ENCODE measurements at regions not wholly inside any gene's neighbourhood (a gene's known extent, or its start where the extent isn't known, plus 50 kb on each side); places are given as distances from the start of the nearest gene placed in this dataset.

DNA sequence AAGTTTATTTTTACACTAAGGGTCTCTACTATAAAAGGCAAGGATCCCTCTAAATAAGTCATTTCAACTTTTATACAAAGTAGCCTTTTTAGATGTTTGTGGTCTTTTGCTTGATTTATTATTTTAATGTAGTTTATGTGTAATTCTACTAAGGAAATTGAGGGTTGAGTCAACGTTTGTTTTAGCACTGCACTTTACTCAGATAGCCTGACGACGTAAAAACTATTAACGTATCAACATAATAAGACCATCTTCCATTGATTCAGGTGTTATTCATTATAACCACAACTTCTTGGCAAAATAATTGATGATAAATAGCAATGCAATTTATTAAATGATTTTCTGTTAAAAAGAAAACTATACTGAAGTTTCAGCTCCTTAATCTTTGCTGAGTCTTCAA is 1103.6 kb upstream of the ACVR2A start:
- no peak overlapping the region for H3K27ac ChIP-seq
- TF ChIP-seq, protein P1, sequence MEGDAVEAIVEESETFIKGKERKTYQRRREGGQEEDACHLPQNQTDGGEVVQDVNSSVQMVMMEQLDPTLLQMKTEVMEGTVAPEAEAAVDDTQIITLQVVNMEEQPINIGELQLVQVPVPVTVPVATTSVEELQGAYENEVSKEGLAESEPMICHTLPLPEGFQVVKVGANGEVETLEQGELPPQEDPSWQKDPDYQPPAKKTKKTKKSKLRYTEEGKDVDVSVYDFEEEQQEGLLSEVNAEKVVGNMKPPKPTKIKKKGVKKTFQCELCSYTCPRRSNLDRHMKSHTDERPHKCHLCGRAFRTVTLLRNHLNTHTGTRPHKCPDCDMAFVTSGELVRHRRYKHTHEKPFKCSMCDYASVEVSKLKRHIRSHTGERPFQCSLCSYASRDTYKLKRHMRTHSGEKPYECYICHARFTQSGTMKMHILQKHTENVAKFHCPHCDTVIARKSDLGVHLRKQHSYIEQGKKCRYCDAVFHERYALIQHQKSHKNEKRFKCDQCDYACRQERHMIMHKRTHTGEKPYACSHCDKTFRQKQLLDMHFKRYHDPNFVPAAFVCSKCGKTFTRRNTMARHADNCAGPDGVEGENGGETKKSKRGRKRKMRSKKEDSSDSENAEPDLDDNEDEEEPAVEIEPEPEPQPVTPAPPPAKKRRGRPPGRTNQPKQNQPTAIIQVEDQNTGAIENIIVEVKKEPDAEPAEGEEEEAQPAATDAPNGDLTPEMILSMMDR (IDR thresholded peaks at IDR 0.05), result no peak

GRCh38 chr2:146734821-146735190 is 1110.0 kb upstream of the ACVR2A start:
- Histone ChIP-seq H3K4me3 (ENCODE audit: low read depth, low read length) (no peak overlapping the region), H3K27ac (no peak overlapping the region)

More for the DNA sequence above, 1103.6 kb upstream of the ACVR2A start:
- Histone ChIP-seq H3K9ac (no peak overlapping the region), H3K79me2 (no peaks in the 10 kb centered on the region), H3K9me3 (ENCODE audit: control insufficient read depth, low read length) (no peaks in the 10 kb centered on the region), H3K4me1 (no peaks in the 10 kb centered on the region), H3K36me3 (ENCODE audit: control insufficient read depth, insufficient read depth, low read length) (no peaks in the 10 kb centered on the region), H3K4me3 (ENCODE audit: low read depth, low read length) (no peak overlapping the region), H3K4me2 (ENCODE audit: low read length) (no peak overlapping the region), H3K27me3 (ENCODE audit: control insufficient read depth, insufficient read depth, low read length) (no peaks in the 10 kb centered on the region), H2AFZ (no peak overlapping the region)

DNA sequence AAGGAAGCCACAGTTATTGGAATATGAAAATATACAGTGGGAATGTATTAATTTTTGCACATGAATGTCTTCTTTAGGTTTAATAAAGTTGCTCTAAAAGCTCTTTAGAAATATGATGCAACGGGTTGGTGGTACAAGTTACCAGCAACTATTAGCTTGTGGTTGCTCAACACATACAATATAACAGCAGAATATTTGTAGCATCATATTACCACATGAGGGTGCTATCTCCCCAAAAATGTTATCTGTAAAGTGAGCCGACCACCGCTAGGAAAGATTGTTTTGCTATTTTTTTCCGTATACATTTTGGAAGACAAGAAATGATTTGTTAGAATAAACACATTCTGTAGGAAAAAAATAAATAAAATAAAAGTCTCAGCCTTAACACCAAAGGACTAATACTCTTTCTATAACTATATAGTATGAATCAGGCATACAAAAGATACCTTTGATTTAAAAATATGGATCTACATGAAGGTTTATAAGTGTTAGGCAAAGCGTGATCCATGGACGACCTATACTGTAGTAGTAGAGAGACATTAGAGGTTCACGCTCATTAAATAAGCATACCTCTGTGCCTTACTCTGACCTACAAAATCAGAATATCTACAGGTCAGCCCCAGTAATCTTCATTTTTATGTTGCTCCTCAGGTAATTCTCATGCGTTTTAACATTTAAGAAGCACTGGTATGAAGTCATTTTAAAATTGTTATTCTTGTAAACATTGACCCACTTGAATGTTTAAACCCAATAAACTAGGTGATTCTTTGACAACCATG is 1110.6 kb upstream of the ACVR2A start:
- H3K27me3 ChIP-seq (ENCODE audit: control insufficient read depth, insufficient read depth, low read length), result no peaks in the 10 kb centered on the region

More at GRCh38 chr2:146734821-146735190, 1110.0 kb upstream of the ACVR2A start:
- TF ChIP-seq, protein P1 (IDR thresholded peaks at IDR 0.05), result no peak
- Histone ChIP-seq H3K9ac (no peak overlapping the region), H2AFZ (no peak overlapping the region), H3K79me2 (no peaks in the 10 kb centered on the region), H3K36me3 (ENCODE audit: control insufficient read depth, insufficient read depth, low read length) (no peaks in the 10 kb centered on the region), H3K9me3 (ENCODE audit: control insufficient read depth, low read length) (no peaks in the 10 kb centered on the region), H3K27me3 (ENCODE audit: control insufficient read depth, insufficient read depth, low read length) (no peaks in the 10 kb centered on the region), H3K4me2 (ENCODE audit: low read length) (no peak overlapping the region), H3K4me1 (no peaks in the 10 kb centered on the region)

DNA sequence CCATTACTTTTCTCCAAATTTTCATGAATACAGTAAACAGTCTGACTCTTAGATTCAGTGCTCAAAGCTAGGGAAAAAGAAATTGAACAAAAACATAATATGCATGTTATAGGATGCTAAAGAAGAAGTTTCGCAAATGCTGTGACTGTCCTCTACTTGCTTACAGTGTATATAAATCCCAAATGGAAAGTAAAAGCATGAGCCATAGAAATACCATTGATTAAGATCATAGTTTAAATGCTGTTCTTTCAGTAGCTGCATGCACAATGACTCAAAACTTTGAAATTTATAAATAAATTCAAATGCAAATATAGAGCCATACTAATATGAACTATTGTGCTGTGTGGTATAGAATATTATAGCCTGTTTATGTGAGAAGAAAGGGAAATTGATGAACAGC is 1113.9 kb upstream of the ACVR2A start:
- H3K4me3 ChIP-seq (ENCODE audit: low read depth, low read length), result no peak overlapping the region
- H3K27ac ChIP-seq, result no peak overlapping the region
- no peaks in the 10 kb centered on the region for H3K9me3 ChIP-seq (ENCODE audit: control insufficient read depth, low read length)
- no peaks in the 10 kb centered on the region for H3K79me2 ChIP-seq
- no peaks in the 10 kb centered on the region for H3K36me3 ChIP-seq (ENCODE audit: control insufficient read depth, insufficient read depth, low read length)
- H3K9ac ChIP-seq, result no peak overlapping the region
- H3K4me1 ChIP-seq, result no peaks in the 10 kb centered on the region
- no peak overlapping the region for H3K4me2 ChIP-seq (ENCODE audit: low read length)
- TF ChIP-seq, protein P1 (IDR thresholded peaks at IDR 0.05), result no peak
- H2AFZ ChIP-seq, result no peak overlapping the region
- H3K27me3 ChIP-seq (ENCODE audit: control insufficient read depth, insufficient read depth, low read length), result no peaks in the 10 kb centered on the region

More for the DNA sequence above, 1110.6 kb upstream of the ACVR2A start:
- Histone ChIP-seq H3K79me2 (no peaks in the 10 kb centered on the region), H3K4me3 (ENCODE audit: low read depth, low read length) (no peak overlapping the region), H3K9ac (no peak overlapping the region), H3K27ac (no peak overlapping the region), H3K4me2 (ENCODE audit: low read length) (no peak overlapping the region), H3K9me3 (ENCODE audit: control insufficient read depth, low read length) (no peaks in the 10 kb centered on the region), H2AFZ (no peak overlapping the region), H3K36me3 (ENCODE audit: control insufficient read depth, insufficient read depth, low read length) (no peaks in the 10 kb centered on the region), H3K4me1 (no peaks in the 10 kb centered on the region)
- TF ChIP-seq, protein P1 (IDR thresholded peaks at IDR 0.05), result no peak

DNA sequence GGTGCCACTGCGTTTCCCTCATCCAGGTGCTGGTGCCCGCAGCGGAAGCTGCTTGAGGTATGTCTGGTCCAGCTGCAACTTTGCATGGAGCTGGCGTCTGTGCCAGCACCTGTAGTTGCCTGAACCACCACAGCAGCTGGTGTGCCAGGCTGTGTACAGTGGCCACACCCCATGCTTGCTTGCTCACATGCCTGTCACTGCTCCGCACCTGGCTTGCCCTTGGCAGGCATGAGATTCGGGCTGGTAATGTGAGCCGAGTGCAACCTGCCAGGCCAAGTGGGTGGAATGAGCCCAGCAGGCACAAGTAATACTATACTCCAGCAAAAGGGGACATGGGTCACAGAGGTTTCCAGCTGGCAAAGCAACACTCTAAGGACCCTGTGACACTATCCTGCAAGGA is 1123.3 kb upstream of the ACVR2A start:
- H3K4me3 ChIP-seq (ENCODE audit: low read depth, low read length), result no peak overlapping the region
- H3K36me3 ChIP-seq (ENCODE audit: control insufficient read depth, insufficient read depth, low read length), result no peaks in the 10 kb centered on the region
- no peak overlapping the region for H3K9ac ChIP-seq
- no peaks in the 10 kb centered on the region for H3K9me3 ChIP-seq (ENCODE audit: control insufficient read depth, low read length)
- no peaks in the 10 kb centered on the region for H3K27me3 ChIP-seq (ENCODE audit: control insufficient read depth, insufficient read depth, low read length)
- H3K4me1 ChIP-seq, result no peaks in the 10 kb centered on the region
- no peak overlapping the region for H2AFZ ChIP-seq
- TF ChIP-seq, protein P1 (IDR thresholded peaks at IDR 0.05), result no peak
- no peaks in the 10 kb centered on the region for H3K79me2 ChIP-seq
- no peak overlapping the region for H3K4me2 ChIP-seq (ENCODE audit: low read length)
- H3K27ac ChIP-seq, result no peak overlapping the region

Measured in parathyroid adenoma (tissue), 2 donors.